GM18511 (cell line): ENCODE measurements at regions not wholly inside any gene's neighbourhood (a gene's known extent, or its start where the extent isn't known, plus 50 kb on each side); places are given as distances from the start of the nearest gene placed in this dataset.
"Not testable (repeated sequence)": the region's sequence is repeated elsewhere in the genome, so short reads cannot be mapped to it uniquely, and the experiment has no call there.

Experiments
- ATAC-seq: cut with Tn5 transposase; IDR thresholded peaks from one replicate; pipeline ENCODE4 v1.9.1; 2021; ENCODE audit warnings: mild to moderate bottlenecking, moderate library complexity; ENCODE audit not compliant: unreplicated experiment

- no peak for ATAC-seq
Measured at GRCh38 chr6:137401088-137401487, 93.1 kb downstream of the OLIG3 start.

GRCh38 chr6:137399881-137400443 lies 94.2 kb downstream of the OLIG3 start:
- no peak for ATAC-seq

GRCh38 chr6:137395316-137395715 lies 98.9 kb downstream of the OLIG3 start:
- no peak for ATAC-seq

GRCh38 chr6:137391061-137391814 lies 103.0 kb downstream of the OLIG3 start:
- no peak for ATAC-seq

- no peak for ATAC-seq
Measured at GRCh38 chr6:137390334-137390733, 103.9 kb downstream of the OLIG3 start.

- ATAC-seq = peak; percentile 90
Measured at GRCh38 chr6:137389150-137389704, 105.0 kb downstream of the OLIG3 start.

- ATAC-seq = no peak
Measured at GRCh38 chr6:137387096-137387764, 107.0 kb downstream of the OLIG3 start.

- ATAC-seq = not testable (repeated sequence)
Measured at GRCh38 chr6:137383287-137383686, 110.9 kb downstream of the OLIG3 start.

GRCh38 chr6:137378090-137378369 lies 116.2 kb downstream of the OLIG3 start:
- no peak for ATAC-seq

- no peak for ATAC-seq
Measured at GRCh38 chr6:137373296-137373695, 120.9 kb downstream of the OLIG3 start.

- no peak for ATAC-seq
Measured at GRCh38 chr6:137372532-137372931, 121.7 kb downstream of the OLIG3 start.

GRCh38 chr6:137371634-137372016 lies 122.6 kb downstream of the OLIG3 start:
- no peak for ATAC-seq

GRCh38 chr6:137370871-137371633 lies 123.1 kb downstream of the OLIG3 start:
- ATAC-seq = peak; percentile 83

GRCh38 chr6:137369136-137369535 lies 125.1 kb downstream of the OLIG3 start:
- ATAC-seq = no peak

- no peak for ATAC-seq
Measured at GRCh38 chr6:137365707-137366437, 128.3 kb downstream of the OLIG3 start.

- no peak for ATAC-seq
Measured at GRCh38 chr6:137363805-137364138, 130.4 kb downstream of the OLIG3 start.

GRCh38 chr6:137362878-137363804 lies 131.1 kb downstream of the OLIG3 start:
- no peak for ATAC-seq

GRCh38 chr6:137361701-137362100 lies 132.5 kb downstream of the OLIG3 start:
- ATAC-seq = no peak

GRCh38 chr6:137358273-137358672 lies 135.9 kb downstream of the OLIG3 start:
- no peak for ATAC-seq

- no peak for ATAC-seq
Measured at GRCh38 chr6:137357948-137358266, 136.3 kb downstream of the OLIG3 start.
